ENCODE measurements at regions not wholly inside any gene's neighbourhood (a gene's known extent, or its start where the extent isn't known, plus 50 kb on each side); places are given as distances from the start of the nearest gene placed in this dataset.
A peak's percentile ranks its signal among the peaks of the same experiment; 100 is the strongest.

GRCh38 chr2:217150236-217150635 lies 290.4 kb upstream of the TNP1 start:
- DNase-seq, result no peak

DNA sequence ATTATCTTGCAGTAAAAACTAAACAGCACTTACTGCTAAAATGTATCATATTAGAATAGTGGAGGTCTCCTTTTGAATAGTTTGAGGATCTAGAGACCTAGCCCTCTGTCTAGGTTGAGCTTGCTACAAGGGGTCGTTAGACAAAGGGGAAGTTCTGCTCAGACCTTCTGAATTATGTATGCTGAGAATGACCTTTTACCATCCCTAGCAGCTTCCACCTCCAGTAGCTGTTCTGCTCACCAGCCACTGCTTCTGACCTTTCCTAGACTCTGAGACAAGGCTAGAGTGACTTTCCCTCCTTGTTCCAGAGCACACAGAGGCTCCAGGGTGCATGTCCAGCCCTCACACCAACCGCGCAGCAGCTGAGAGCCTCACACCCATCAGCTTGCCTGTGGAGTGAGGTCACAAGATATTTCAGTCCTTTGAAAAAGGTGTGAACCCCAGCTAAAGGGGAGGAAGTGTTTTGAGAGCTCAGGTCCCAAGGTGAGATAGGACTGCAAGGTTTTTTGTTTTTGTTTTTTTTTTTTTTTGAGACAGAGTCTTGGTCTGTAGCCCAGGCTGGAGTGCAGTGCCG lies 289.3 kb upstream of the TNP1 start:
- DNase-seq, result no peak

- no peak for DNase-seq
Measured at GRCh38 chr2:217147818-217148217, 288.0 kb upstream of the TNP1 start.

- DNase-seq, result no peak
Measured at GRCh38 chr2:217146956-217147355, 287.1 kb upstream of the TNP1 start.

DNA sequence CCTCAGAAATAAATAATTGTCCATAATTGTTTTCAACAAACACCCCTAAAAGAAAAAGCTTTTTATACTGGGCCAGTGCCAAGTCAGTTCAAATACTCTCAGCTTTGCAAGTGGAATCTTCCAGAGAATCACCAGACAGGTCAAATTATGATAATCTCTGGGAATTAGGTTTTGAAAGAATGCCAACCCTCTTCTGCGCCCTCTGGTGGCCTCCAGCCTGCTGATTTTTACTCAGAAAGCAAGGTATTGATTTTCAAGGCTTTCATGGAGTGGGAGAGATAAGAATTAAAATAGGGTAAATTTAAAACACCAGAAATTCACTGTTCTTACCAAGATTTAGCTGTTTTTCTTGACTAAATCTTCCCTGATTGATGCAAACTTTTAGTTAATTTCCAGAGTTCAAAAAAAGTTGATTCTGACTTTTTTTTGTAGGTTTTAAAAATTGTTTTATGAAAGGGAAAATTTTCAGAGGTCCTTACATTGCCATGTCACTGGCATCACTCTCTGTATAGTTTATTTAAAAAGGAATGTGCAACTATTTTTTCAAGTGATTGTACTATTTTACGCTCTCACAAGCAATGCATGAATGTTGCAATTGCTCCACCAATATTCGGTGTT lies 282.9 kb upstream of the TNP1 start:
- DNase-seq, result no peak

- no peak for DNase-seq
Measured at GRCh38 chr2:217138284-217138683, 278.4 kb upstream of the TNP1 start.

- DNase-seq, result no peak
Measured at GRCh38 chr2:217127744-217128143, 267.9 kb upstream of the TNP1 start.

GRCh38 chr2:217125014-217125413 lies 265.1 kb upstream of the TNP1 start:
- no peak for DNase-seq

DNA sequence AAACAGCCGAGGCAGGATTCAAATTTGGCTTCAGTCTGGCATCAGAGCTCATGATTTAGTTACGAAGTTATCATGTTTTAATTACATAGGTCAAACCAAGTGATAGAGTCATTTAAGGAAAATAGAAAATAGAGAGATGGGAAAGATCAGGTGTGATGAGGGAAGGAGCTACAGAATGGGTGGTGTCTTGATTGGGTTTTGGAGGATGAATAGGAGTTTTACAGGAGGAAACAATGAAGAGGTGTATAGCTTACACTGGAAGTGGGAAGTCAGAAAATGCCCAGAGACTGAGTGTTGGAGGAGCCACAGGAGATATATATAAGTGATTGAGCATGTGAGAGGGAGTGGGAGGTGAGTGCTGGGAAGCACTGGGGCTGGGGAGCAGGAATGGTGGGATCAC lies 264.2 kb upstream of the TNP1 start:
- no peak for DNase-seq

GRCh38 chr2:217121565-217121964 lies 261.7 kb upstream of the TNP1 start:
- no peak for DNase-seq

DNA sequence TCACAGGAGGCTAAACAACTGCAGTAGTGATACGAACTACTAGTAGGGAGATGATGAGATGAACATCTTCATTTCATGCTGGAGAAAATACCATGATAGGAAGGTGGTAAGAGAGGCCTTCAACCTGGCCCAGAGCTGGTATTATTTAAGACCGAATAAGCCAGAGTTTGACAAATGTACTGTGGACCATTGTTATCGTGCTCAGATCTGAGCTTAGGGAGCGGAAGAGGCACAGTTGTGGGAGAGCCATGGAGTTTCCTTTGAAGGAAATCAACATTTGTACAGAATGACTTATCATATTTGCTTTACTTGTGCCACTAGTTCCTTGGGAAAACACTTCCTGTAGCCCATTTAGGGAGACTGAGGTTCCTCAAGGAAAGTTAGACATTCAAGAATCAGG lies 260.6 kb upstream of the TNP1 start:
- DNase-seq, result no peak

DNA sequence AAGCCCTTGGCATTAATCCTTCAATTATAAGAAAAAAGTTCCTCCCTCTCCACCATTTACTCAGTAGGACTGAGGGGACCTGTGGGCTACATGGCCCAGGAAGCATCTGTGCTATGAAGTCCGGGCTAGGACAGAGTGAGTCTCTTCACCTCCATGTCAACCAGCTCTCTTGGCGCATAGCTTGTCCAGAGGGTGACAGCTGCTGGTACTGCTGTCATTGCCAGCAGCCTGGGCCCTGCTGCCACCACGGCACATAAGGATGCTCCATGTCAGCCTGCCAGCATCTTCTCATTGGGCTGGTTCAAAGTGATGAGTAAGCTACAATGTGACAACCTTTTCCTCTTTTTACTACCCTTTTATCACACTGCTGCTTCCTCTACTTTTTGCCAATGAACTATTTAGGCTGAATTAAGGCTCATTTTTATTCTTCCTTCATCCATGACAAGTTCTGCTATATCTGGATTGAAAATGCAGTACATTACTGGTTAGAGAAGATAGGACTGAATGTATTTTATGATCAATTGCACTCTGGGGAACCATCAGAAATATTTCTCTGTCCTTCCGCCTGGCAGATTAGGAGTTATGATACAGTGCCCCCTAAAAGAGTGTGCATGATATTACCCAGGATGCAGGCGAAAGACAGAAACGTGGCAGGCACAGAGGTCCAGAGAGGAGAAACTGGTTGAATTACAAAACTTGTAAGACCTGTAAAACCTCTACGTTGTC lies 258.9 kb upstream of the TNP1 start:
- DNase-seq, result no peak

- no peak for DNase-seq
Measured at GRCh38 chr2:217117523-217117922, 257.7 kb upstream of the TNP1 start.

GRCh38 chr2:217116610-217117009 lies 256.7 kb upstream of the TNP1 start:
- no peak for DNase-seq

DNA sequence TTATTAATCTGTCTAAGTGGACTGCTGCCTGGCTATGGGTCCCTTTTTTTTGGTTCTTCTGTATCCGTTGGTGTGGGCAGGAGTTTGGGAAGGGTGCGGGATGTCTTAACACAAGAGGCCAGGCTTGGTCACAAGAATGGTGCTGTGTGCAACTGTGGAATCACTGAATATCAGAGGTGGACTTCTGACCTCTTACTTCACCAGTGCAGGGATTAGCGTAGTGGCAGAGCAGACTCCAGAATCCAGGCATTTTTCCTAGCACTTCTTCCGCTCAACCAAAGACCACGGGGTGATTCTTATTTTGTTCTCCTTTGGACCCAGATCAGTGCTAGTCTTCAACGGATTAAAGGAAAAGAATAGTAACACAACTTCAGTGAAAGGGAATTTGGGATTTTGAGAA lies 254.3 kb upstream of the TNP1 start:
- no peak for DNase-seq

GRCh38 chr2:217113491-217113890 lies 253.6 kb upstream of the TNP1 start:
- DNase-seq, result no peak

- no peak for DNase-seq
Measured at GRCh38 chr2:217110550-217110949, 250.7 kb upstream of the TNP1 start.

GRCh38 chr2:217108575-217109027 lies 248.7 kb upstream of the TNP1 start:
- no peak for DNase-seq

DNA sequence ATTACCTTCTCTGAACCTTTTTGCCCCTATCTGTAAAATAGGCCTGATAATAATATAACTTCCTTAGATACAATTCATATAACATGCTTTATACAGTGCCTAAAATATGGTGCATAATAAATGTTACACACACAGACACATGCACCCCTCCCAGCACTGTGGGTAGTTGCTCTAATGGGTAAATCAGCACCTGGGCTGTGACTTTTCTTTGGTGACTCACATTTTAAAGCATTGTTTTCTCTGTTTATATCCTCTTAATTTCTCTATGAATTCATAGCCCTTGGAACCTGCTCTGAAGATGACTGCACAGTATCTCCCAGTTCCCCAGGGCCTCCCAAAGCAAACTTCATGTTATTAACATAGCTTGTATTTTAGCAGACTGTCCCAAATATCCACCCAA lies 248.2 kb upstream of the TNP1 start:
- DNase-seq, result no peak

- DNase-seq, result no peak
Measured at GRCh38 chr2:217107480-217107879, 247.6 kb upstream of the TNP1 start.

GRCh38 chr2:217106650-217107014 lies 246.8 kb upstream of the TNP1 start:
- DNase-seq, result no peak

- peak; percentile 96 for DNase-seq
Measured at GRCh38 chr2:217105733-217106649, 246.1 kb upstream of the TNP1 start.

- DNase-seq, result peak; percentile 78
Measured at GRCh38 chr2:217103752-217104545, 244.1 kb upstream of the TNP1 start.
